ENCODE measurements at regions not wholly inside any gene's neighbourhood (a gene's known extent, or its start where the extent isn't known, plus 50 kb on each side); places are given as distances from the start of the nearest gene placed in this dataset.

GRCh38 chr11:95717314-95717713, 72.3 kb downstream of the FAM76B start:
- TF ChIP-seq CTCF (IDR thresholded peaks at IDR 0.05; ENCODE audit: borderline replicate concordance, insufficient read depth, low read depth, low read length): no peak
- H3K4me3 ChIP-seq (ENCODE audit: low read depth, low read length): no peak overlapping the region

- TF ChIP-seq CTCF (IDR thresholded peaks at IDR 0.05; ENCODE audit: borderline replicate concordance, insufficient read depth, low read depth, low read length): no peak
- no peak overlapping the region for H3K4me3 ChIP-seq (ENCODE audit: low read depth, low read length)
Measured at GRCh38 chr11:95716266-95716665, 73.3 kb downstream of the FAM76B start.

DNA sequence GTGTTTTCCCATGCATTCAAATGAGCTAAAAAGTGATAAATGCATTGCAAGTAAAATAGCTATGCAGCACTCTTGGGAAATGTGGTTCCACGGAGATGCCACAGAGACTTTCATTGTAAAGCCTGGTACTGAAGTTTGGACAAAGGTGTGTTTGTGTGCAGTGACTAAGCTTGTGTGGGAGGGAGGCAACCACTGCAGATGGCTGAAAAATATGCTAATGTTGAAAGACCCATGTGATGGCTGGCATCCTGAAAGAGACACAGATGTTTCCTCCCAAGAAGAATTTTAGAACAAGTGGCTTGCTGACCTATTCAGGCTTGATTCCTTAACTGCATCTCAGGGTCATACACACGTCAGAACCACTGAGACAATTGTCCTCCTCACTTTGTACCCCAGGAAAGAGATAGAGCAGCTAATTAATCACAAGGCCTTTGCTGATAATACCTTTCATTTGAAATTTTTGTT, 73.8 kb downstream of the FAM76B start:
- H3K4me3 ChIP-seq (ENCODE audit: low read depth, low read length): no peak overlapping the region
- TF ChIP-seq CTCF (IDR thresholded peaks at IDR 0.05; ENCODE audit: borderline replicate concordance, insufficient read depth, low read depth, low read length): no peak

DNA sequence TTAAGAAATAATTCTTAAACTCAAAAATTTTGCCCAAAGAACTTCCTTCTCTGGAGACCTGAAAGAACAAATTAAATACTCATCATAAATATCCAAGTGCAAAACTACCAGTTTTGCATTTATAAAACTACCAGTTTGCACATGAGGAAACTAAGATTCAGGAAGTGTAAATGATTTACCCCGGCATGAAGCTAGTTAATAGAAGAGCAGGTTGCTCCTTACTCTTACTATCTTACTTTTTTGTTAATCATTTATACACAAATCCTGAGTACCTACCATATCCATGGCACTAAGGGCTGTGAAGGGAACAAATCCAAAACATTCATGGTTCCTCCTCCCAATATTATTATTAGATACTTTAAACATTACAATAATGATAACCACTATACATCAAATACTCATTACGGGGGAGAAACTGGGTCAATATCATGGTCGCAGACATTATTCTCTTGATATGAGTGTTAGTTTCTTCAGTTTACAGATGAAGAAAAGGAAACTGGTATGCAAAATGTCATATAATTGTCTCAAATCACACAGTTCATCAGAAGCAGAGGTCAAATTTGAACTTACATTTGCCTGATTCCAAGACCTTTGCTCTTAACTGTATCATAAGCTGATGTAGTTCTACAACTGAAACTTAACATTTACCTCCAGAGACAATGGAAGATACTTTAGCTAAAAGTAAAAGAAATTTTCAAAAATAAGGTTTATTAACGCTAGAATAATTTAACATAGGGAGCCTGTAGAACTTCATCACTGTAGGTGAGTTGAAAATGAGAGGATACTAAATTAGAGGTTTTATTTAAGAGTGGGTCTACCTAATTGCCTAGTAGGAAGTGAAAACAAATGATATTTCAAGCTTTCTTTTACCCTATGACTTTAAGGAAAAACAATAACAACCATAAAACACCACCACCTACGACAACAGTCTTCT, 74.5 kb downstream of the FAM76B start:
- no peak for TF ChIP-seq CTCF (IDR thresholded peaks at IDR 0.05; ENCODE audit: borderline replicate concordance, insufficient read depth, low read depth, low read length)
- no peak overlapping the region for H3K4me3 ChIP-seq (ENCODE audit: low read depth, low read length)

DNA sequence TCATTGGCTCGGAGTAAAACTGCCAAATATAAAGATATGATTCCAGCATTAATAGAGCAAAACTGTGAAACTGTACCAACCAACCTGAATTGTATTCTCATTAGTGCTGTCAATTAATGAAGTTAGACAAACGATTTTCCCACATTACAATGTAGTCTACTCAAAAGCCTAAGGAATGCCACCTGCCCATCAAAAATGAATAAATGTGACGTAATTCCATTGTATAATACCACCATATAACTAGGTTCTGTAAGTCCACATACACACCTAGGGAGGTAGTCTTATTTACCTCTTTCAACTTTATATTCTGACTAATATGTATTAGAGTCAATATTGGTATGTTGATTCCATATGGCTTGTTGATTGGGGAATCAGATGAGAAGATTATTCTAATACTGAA, 76.2 kb downstream of the FAM76B start:
- no peak overlapping the region for H3K4me3 ChIP-seq (ENCODE audit: low read depth, low read length)
- no peak for TF ChIP-seq CTCF (IDR thresholded peaks at IDR 0.05; ENCODE audit: borderline replicate concordance, insufficient read depth, low read depth, low read length)

DNA sequence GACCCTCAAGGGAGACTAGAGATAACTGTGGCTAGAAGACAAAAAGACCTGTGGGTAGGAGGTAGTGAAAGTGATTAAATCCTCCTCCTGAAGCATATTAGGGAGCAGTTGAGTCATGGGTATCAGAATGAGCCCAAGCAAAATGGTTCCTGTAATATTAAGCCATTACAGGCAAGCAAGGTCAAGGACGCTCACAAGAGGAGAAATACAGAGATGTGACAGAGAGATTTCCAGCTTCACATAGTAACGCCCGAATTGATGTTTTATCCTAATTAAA, 77.7 kb downstream of the FAM76B start:
- no peak overlapping the region for H3K4me3 ChIP-seq (ENCODE audit: low read depth, low read length)

More for the DNA sequence above, 77.7 kb downstream of the FAM76B start:
- no peak for TF ChIP-seq CTCF (IDR thresholded peaks at IDR 0.05; ENCODE audit: borderline replicate concordance, insufficient read depth, low read depth, low read length)

Measured in GM12875 (cell line).